WTC11 (cell line): ENCODE measurements at regions not wholly inside any gene's neighbourhood (a gene's known extent, or its start where the extent isn't known, plus 50 kb on each side); places are given as distances from the start of the nearest gene placed in this dataset.
"Not testable (repeated sequence)": the region's sequence is repeated elsewhere in the genome, so short reads cannot be mapped to it uniquely, and the experiment has no call there.

Source experiments
- ATAC-seq: fragments of 200-7000 bp; cut with Tn5 transposase; 2 replicates; pipeline ENCODE4 v1.10.0; 2021; ENCODE audit warnings: mild to moderate bottlenecking, moderate library complexity
- CTCF ChIA-PET: fragments of 300-600 bp; sonication (Branson Sonifier 250); formaldehyde crosslinking; loops from one replicate; lab custom pipeline; 2021; ENCODE audit warnings: antibody characterized with exemption; lab: Charles Lee
- POLR2A ChIA-PET: fragments of 350-600 bp; sonication (Branson Sonifier 250); formaldehyde crosslinking; loops from one replicate; lab custom pipeline; 2021; ENCODE audit warnings: antibody characterized with exemption; lab: Charles Lee
- DNase-seq: peaks from one replicate; pipeline ENCODE4 v3.0.0; 2021; ENCODE audit warnings: low spot score
- H3K27ac Mint-ChIP-seq: 2 replicates; pipeline ENCODE4 v1.8.0; 2021; ENCODE audit warnings: mixed read lengths
- H3K27me3 Mint-ChIP-seq: 2 replicates; pipeline ENCODE4 v1.8.0; 2021; ENCODE audit warnings: low read depth, mild to moderate bottlenecking, moderate library complexity, mixed read lengths
- H3K36me3 Mint-ChIP-seq: 2 replicates; pipeline ENCODE4 v1.8.0; 2021; ENCODE audit warnings: mixed read lengths
- H3K4me1 Mint-ChIP-seq: 2 replicates; pipeline ENCODE4 v1.8.0; 2022; ENCODE audit warnings: mixed read lengths
- H3K4me3 Mint-ChIP-seq: 2 replicates; pipeline ENCODE4 v1.8.0; 2021; ENCODE audit warnings: mild to moderate bottlenecking, moderate library complexity, mixed read lengths
- H3K9me3 Mint-ChIP-seq: 2 replicates; pipeline ENCODE4 v1.8.0; 2021; ENCODE audit warnings: mixed read lengths
- AFF4 ChIP-seq: sonication (generic); formaldehyde crosslinking; IDR thresholded peaks from 2 replicates; pipeline ENCODE4 v1.8.1; 2023; ENCODE audit warnings: mild to moderate bottlenecking, missing genetic modification reagents, borderline replicate concordance
- ARID4B ChIP-seq: sonication (generic); formaldehyde crosslinking; IDR thresholded peaks from 2 replicates; pipeline ENCODE4 v1.8.0; 2023; ENCODE audit warnings: missing genetic modification reagents, mild to moderate bottlenecking, borderline replicate concordance
- ESRRA ChIP-seq: sonication (generic); formaldehyde crosslinking; IDR thresholded peaks from 2 replicates; pipeline ENCODE4 v1.8.1; 2022; ENCODE audit warnings: mild to moderate bottlenecking, missing genetic modification reagents, borderline replicate concordance
- ETV6 ChIP-seq: sonication (generic); formaldehyde crosslinking; IDR thresholded peaks from 2 replicates; pipeline ENCODE4 v1.8.1; 2022; ENCODE audit warnings: mild to moderate bottlenecking, missing genetic modification reagents
- FOXJ3 ChIP-seq: sonication (generic); formaldehyde crosslinking; IDR thresholded peaks from 2 replicates; pipeline ENCODE4 v1.9.0; 2021; ENCODE audit warnings: missing genetic modification reagents, mild to moderate bottlenecking, borderline replicate concordance
- FOXK1 ChIP-seq: sonication (generic); formaldehyde crosslinking; IDR thresholded peaks from 2 replicates; pipeline ENCODE4 v1.8.0; 2022; ENCODE audit warnings: mild to moderate bottlenecking, moderate library complexity, missing genetic modification reagents
- HMGXB4 ChIP-seq: sonication (generic); formaldehyde crosslinking; IDR thresholded peaks from 2 replicates; pipeline ENCODE4 v1.8.1; 2023; ENCODE audit warnings: mild to moderate bottlenecking, moderate library complexity, missing genetic modification reagents
- KAT7 ChIP-seq: sonication (generic); formaldehyde crosslinking; IDR thresholded peaks from 2 replicates; pipeline ENCODE4 v1.8.1; 2023; ENCODE audit warnings: missing genetic modification reagents, mild to moderate bottlenecking, borderline replicate concordance
- MYBL2 ChIP-seq: sonication (generic); formaldehyde crosslinking; IDR thresholded peaks from 2 replicates; pipeline ENCODE4 v1.8.1; 2023; ENCODE audit warnings: mild to moderate bottlenecking, moderate library complexity, missing genetic modification reagents
- NFATC4 ChIP-seq: fragments of 250-450 bp; sonication (Bioruptor Pico); IDR thresholded peaks from 2 replicates; pipeline ENCODE4 v1.9.0; 2021; ENCODE audit warnings: mild to moderate bottlenecking
- RORB ChIP-seq: fragments of 250-450 bp; sonication (Bioruptor Pico); IDR thresholded peaks from 2 replicates; pipeline ENCODE4 v1.9.0; 2021; ENCODE audit warnings: mild to moderate bottlenecking
- SMAD3 ChIP-seq: sonication (generic); formaldehyde crosslinking; IDR thresholded peaks from 2 replicates; pipeline ENCODE4 v1.8.0; 2022; ENCODE audit warnings: missing genetic modification reagents, mild to moderate bottlenecking, borderline replicate concordance
- ZBTB21 ChIP-seq: sonication (generic); formaldehyde crosslinking; IDR thresholded peaks from 2 replicates; pipeline ENCODE4 v1.8.1; 2023; ENCODE audit warnings: mild to moderate bottlenecking, missing genetic modification reagents, borderline replicate concordance
- ZNF232 ChIP-seq: sonication (generic); formaldehyde crosslinking; IDR thresholded peaks from 2 replicates; pipeline ENCODE4 v1.8.0; 2022; ENCODE audit warnings: mild to moderate bottlenecking, missing genetic modification reagents
- ZNF263 ChIP-seq: sonication (generic); formaldehyde crosslinking; IDR thresholded peaks from 2 replicates; pipeline ENCODE4 v1.8.1; 2022; ENCODE audit warnings: low read depth, mild to moderate bottlenecking, moderate library complexity, missing genetic modification reagents
- TF ChIP-seq, protein P1 (sequence below): sonication (generic); formaldehyde crosslinking; IDR thresholded peaks from 2 replicates; pipeline ENCODE4 v1.8.1; 2022; ENCODE audit warnings: missing genetic modification reagents, borderline replicate concordance
- TF ChIP-seq, protein P2 (sequence below): sonication (generic); formaldehyde crosslinking; IDR thresholded peaks from 2 replicates; pipeline ENCODE4 v1.8.0; 2022; ENCODE audit warnings: mild to moderate bottlenecking, missing genetic modification reagents
- TF ChIP-seq, protein P3 (sequence below): sonication (generic); formaldehyde crosslinking; IDR thresholded peaks from 2 replicates; pipeline ENCODE4 v1.8.1; 2023; ENCODE audit warnings: mild to moderate bottlenecking, missing genetic modification reagents

GRCh38 chrX:129262912-129263311 lies 260.4 kb downstream of the SMARCA1 start:
- no peak for DNase-seq
- H3K27me3 Mint-ChIP-seq: no peaks in the 10 kb centered on the region
- no peak overlapping the region for H3K27ac Mint-ChIP-seq
- H3K9me3 Mint-ChIP-seq: peaks cover 10% of the 10 kb centered on the region; the same call in 1 of the 2 replicates
- CTCF ChIA-PET: no interaction called here
- no peaks in the 10 kb centered on the region for H3K36me3 Mint-ChIP-seq
- no peak for ATAC-seq
- H3K4me1 Mint-ChIP-seq: no peaks in the 10 kb centered on the region
- TF ChIP-seq KAT7 (CRISPR knock-in tag) (no peak), ZNF263 (no peak), FOXJ3 (CRISPR knock-in tag) (no peak), ARID4B (CRISPR knock-in tag) (no peak), ESRRA (CRISPR knock-in tag) (no peak), ZNF232 (CRISPR knock-in tag) (no peak), SMAD3 (no peak), ETV6 (no peak), AFF4 (CRISPR knock-in tag) (no peak), MYBL2 (no peak), NFATC4 (no peak), ZBTB21 (CRISPR knock-in tag) (no peak), FOXK1 (no peak), RORB (CRISPR knock-in tag) (no peak), HMGXB4 (CRISPR knock-in tag) (no peak)
- TF ChIP-seq, protein P1, sequence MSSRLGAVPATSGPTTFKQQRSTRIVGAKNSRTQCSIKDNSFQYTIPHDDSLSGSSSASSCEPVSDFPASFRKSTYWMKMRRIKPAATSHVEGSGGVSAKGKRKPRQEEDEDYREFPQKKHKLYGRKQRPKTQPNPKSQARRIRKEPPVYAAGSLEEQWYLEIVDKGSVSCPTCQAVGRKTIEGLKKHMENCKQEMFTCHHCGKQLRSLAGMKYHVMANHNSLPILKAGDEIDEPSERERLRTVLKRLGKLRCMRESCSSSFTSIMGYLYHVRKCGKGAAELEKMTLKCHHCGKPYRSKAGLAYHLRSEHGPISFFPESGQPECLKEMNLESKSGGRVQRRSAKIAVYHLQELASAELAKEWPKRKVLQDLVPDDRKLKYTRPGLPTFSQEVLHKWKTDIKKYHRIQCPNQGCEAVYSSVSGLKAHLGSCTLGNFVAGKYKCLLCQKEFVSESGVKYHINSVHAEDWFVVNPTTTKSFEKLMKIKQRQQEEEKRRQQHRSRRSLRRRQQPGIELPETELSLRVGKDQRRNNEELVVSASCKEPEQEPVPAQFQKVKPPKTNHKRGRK (CRISPR knock-in tag): no peak
- TF ChIP-seq, protein P2, sequence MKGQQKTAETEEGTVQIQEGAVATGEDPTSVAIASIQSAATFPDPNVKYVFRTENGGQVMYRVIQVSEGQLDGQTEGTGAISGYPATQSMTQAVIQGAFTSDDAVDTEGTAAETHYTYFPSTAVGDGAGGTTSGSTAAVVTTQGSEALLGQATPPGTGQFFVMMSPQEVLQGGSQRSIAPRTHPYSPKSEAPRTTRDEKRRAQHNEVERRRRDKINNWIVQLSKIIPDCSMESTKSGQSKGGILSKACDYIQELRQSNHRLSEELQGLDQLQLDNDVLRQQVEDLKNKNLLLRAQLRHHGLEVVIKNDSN: no peak
- TF ChIP-seq, protein P3, sequence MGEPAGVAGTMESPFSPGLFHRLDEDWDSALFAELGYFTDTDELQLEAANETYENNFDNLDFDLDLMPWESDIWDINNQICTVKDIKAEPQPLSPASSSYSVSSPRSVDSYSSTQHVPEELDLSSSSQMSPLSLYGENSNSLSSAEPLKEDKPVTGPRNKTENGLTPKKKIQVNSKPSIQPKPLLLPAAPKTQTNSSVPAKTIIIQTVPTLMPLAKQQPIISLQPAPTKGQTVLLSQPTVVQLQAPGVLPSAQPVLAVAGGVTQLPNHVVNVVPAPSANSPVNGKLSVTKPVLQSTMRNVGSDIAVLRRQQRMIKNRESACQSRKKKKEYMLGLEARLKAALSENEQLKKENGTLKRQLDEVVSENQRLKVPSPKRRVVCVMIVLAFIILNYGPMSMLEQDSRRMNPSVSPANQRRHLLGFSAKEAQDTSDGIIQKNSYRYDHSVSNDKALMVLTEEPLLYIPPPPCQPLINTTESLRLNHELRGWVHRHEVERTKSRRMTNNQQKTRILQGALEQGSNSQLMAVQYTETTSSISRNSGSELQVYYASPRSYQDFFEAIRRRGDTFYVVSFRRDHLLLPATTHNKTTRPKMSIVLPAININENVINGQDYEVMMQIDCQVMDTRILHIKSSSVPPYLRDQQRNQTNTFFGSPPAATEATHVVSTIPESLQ (CRISPR knock-in tag): no peak
- no peak overlapping the region for H3K4me3 Mint-ChIP-seq
- POLR2A ChIA-PET: no interaction called here

DNA sequence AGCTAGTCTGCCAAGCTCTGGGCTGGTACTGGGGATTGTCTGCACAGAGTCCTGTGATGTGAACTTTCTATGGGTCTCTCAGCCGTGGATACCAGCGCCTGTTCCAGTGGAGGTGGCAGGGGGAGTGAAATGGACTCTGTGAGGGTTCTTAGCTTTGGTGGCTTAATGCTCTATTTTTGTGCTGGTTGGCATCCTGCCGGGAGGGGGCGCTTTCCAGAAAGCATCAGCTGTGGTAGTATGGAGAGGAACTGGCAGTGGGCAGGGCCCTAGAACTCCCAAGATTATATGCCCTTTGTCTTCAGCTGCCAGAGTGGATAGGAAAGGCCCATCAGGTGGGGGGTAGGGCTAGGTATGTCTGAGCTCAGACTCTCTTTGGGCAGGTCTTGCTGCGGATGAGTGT lies 267.8 kb downstream of the SMARCA1 start:
- H3K36me3 Mint-ChIP-seq, H3K27ac Mint-ChIP-seq, H3K9me3 Mint-ChIP-seq, H3K4me1 Mint-ChIP-seq, POLR2A ChIA-PET, H3K4me3 Mint-ChIP-seq, H3K27me3 Mint-ChIP-seq: not testable (repeated sequence)
- DNase-seq (peak; percentile 62), ATAC-seq (peak; percentile 48)
- CTCF ChIA-PET: interaction anchor here (0.8 to 1.3 kb wide), 3 partner anchors 8 to 92 kb away, joined by 4 to 6 read pairs (median 5); no protein-coding TSS in a partner anchor
